Naive thymus-derived CD4-positive, alpha-beta T cell (primary cell): ENCODE measurements at regions not wholly inside any gene's neighbourhood (a gene's known extent, or its start where the extent isn't known, plus 50 kb on each side); places are given as distances from the start of the nearest gene placed in this dataset.
"Not testable (repeated sequence)": the region's sequence is repeated elsewhere in the genome, so short reads cannot be mapped to it uniquely, and the experiment has no call there.

ENCODE experiments used
- ATAC-seq: fragments of 150-1000 bp; cut with Tn5 transposase; 2 replicates; pipeline ENCODE4 v1.10.0; 2021; ENCODE audit warnings: mild to moderate bottlenecking, moderate library complexity
- CTCF ChIA-PET: fragments of 350-600 bp; sonication (Branson Sonifier 250); formaldehyde crosslinking; loops from one replicate; lab custom pipeline; 2021; ENCODE audit warnings: antibody characterized with exemption; lab: Charles Lee
- POLR2A ChIA-PET: fragments of 350-600 bp; sonication (Branson Sonifier 250); formaldehyde crosslinking; loops from one replicate; lab custom pipeline; 2021; ENCODE audit warnings: antibody characterized with exemption, inconsistent platforms; lab: Charles Lee
- DNase-seq, 9 donors: peaks; one replicate each; pipeline versions ENCODE4 v3.0.0 to v3.0.0-alpha.2; 2020 to 2022; ENCODE audit warnings: mixed read lengths in 1 of 9
- H3K27ac ChIP-seq: one replicate; pipeline ENCODE4 v1.7.0; 2013; ENCODE audit warnings: mild to moderate bottlenecking, low read depth, low read length, moderate library complexity
- H3K27me3 ChIP-seq, 2 donors: one replicate each; pipeline ENCODE4 v1.7.0; 2013; ENCODE audit warnings: low read length in 2 of 2, mild to moderate bottlenecking in 2 of 2, moderate library complexity in 2 of 2; ENCODE audit not compliant: control insufficient read depth in 2 of 2, insufficient read depth in 2 of 2
- H3K36me3 ChIP-seq, 3 experiments: 1 replicate in 2 of 3; 2 replicates in 1 of 3; pipeline ENCODE4 v1.7.0; 2013; ENCODE audit warnings: low read length in 3 of 3, mild to moderate bottlenecking in 3 of 3, moderate library complexity in 1 of 3; ENCODE audit not compliant: insufficient read depth in 3 of 3, control insufficient read depth in 2 of 3
- H3K4me1 ChIP-seq, 2 donors: one replicate each; pipeline ENCODE4 v1.7.0; 2013; ENCODE audit warnings: low read length in 2 of 2, mild to moderate bottlenecking in 2 of 2, moderate library complexity in 1 of 2; ENCODE audit not compliant: control insufficient read depth in 2 of 2, insufficient read depth in 2 of 2
- H3K4me3 ChIP-seq: 2 replicates; pipeline ENCODE4 v1.7.0; 2013; ENCODE audit warnings: mild to moderate bottlenecking, low read length
- H3K9me3 ChIP-seq, 3 experiments: 1 replicate in 2 of 3; 2 replicates in 1 of 3; pipeline ENCODE4 v1.7.0; 2013; ENCODE audit warnings: low read length in 3 of 3; ENCODE audit not compliant: control insufficient read depth in 2 of 3
- H3K27ac Mint-ChIP-seq, 9 donors: one replicate each; pipeline ENCODE4 v1.8.0; 2020 to 2022; ENCODE audit warnings: mixed read lengths in 9 of 9, mild to moderate bottlenecking in 8 of 9, moderate library complexity in 5 of 9, inconsistent platforms in 2 of 9
- H3K27me3 Mint-ChIP-seq, 5 donors: one replicate each; pipeline ENCODE4 v1.8.0; 2021 to 2022; ENCODE audit warnings: mixed read lengths in 5 of 5, mild to moderate bottlenecking in 1 of 5
- H3K36me3 Mint-ChIP-seq, 5 donors: one replicate each; pipeline ENCODE4 v1.8.0; 2020 to 2022; ENCODE audit warnings: mixed read lengths in 5 of 5, mild to moderate bottlenecking in 3 of 5, inconsistent platforms in 1 of 5
- H3K4me1 Mint-ChIP-seq, 7 donors: one replicate each; pipeline ENCODE4 v1.8.0; 2020 to 2022; ENCODE audit warnings: mixed read lengths in 7 of 7, mild to moderate bottlenecking in 3 of 7, inconsistent platforms in 1 of 7
- H3K4me3 Mint-ChIP-seq, 10 donors: one replicate each; pipeline ENCODE4 v1.8.0; 2020 to 2022; ENCODE audit warnings: mild to moderate bottlenecking in 10 of 10, mixed read lengths in 10 of 10, moderate library complexity in 6 of 10, inconsistent platforms in 2 of 10
- H3K9me3 Mint-ChIP-seq, 11 donors: one replicate each; pipeline ENCODE4 v1.8.0; 2020 to 2022; ENCODE audit warnings: mixed read lengths in 11 of 11, mild to moderate bottlenecking in 4 of 11, inconsistent platforms in 1 of 11, moderate library complexity in 1 of 11
- intact Hi-C, 2 donors: fragments of 100-400 bp; cut with micrococcal nuclease; formaldehyde crosslinking; loops; one replicate each; pipeline ENCODE4 v1.15.1; 2023

- H3K27me3 ChIP-seq, H3K4me3 ChIP-seq, H3K9me3 Mint-ChIP-seq, H3K4me3 Mint-ChIP-seq, ATAC-seq, H3K36me3 Mint-ChIP-seq, H3K4me1 Mint-ChIP-seq, POLR2A ChIA-PET, DNase-seq, CTCF ChIA-PET, H3K4me1 ChIP-seq, H3K27me3 Mint-ChIP-seq, H3K27ac ChIP-seq, H3K36me3 ChIP-seq, H3K9me3 ChIP-seq, intact Hi-C loops, H3K27ac Mint-ChIP-seq: not testable (repeated sequence)
Observed at GRCh38 chr5:122628714-122629113, 146.2 kb upstream of the SNX2 start.

GRCh38 chr5:122629121-122629677, 145.7 kb upstream of the SNX2 start:
- Mint-ChIP-seq H3K4me1 (no peaks in the 10 kb centered on the region), H3K4me3 (no peak overlapping the region), H3K27me3 (no peaks in the 10 kb centered on the region), H3K36me3 (no peaks in the 10 kb centered on the region), H3K9me3 (peaks cover 0 to 11% (median 0%) of the 10 kb centered on the region in 11 donors), H3K27ac (no peak overlapping the region)
- H3K27ac ChIP-seq = no peak overlapping the region
- no peaks in the 10 kb centered on the region for H3K36me3 ChIP-seq
- no peak overlapping the region for H3K4me3 ChIP-seq
- no peaks in the 10 kb centered on the region for H3K9me3 ChIP-seq
- DNase-seq (no peak), ATAC-seq (no peak)
- ChIA-PET POLR2A (no interaction called here), CTCF (no interaction called here)
- H3K4me1 ChIP-seq = no peaks in the 10 kb centered on the region
- no peaks in the 10 kb centered on the region for H3K27me3 ChIP-seq
- intact Hi-C loops = no loop called here

DNA sequence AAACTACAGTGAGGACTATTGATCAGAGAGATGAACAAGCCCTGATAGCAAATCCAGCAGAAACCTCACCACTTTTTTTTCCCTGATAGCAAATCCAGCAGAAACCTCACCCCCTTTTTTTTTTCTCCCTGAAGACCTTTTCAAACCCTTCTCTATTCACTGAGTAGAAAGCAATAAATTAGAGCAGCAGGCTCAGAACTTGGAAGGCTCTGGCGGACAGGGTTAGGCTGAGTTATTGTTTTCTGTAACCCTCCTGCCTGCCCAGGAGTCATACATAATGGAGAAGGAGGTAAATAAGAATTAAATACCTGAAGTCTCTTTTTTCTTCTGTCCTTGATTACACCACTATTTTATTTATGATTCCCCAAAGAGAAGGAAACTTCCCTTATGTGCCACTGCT, 136.3 kb upstream of the SNX2 start:
- peaks cover 0 to 11% (median 3%) of the 10 kb centered on the region in 11 donors for H3K9me3 Mint-ChIP-seq
- intact Hi-C loops = no loop called here
- Histone ChIP-seq H3K9me3 (no peaks in the 10 kb centered on the region), H3K4me1 (no peaks in the 10 kb centered on the region), H3K4me3 (no peak overlapping the region), H3K27me3 (no peaks in the 10 kb centered on the region), H3K27ac (no peak overlapping the region), H3K36me3 (no peaks in the 10 kb centered on the region)
- CTCF ChIA-PET = no interaction called here
- H3K4me1 Mint-ChIP-seq = no peaks in the 10 kb centered on the region
- no peak overlapping the region for H3K4me3 Mint-ChIP-seq
- peaks cover 0 to 20% (median 16%) of the 10 kb centered on the region in 5 donors for H3K27me3 Mint-ChIP-seq
- POLR2A ChIA-PET = no interaction called here
- no peak overlapping the region for H3K27ac Mint-ChIP-seq
- ATAC-seq (no peak), DNase-seq (no peak)
- H3K36me3 Mint-ChIP-seq = no peaks in the 10 kb centered on the region

- H3K4me1 Mint-ChIP-seq = no peaks in the 10 kb centered on the region
- Histone ChIP-seq H3K4me1 (no peaks in the 10 kb centered on the region), H3K27ac (no peak overlapping the region), H3K9me3 (no peaks in the 10 kb centered on the region), H3K27me3 (no peaks in the 10 kb centered on the region), H3K4me3 (no peak overlapping the region), H3K36me3 (no peaks in the 10 kb centered on the region)
- no peak for ATAC-seq
- no peaks in the 10 kb centered on the region for H3K36me3 Mint-ChIP-seq
- no peak overlapping the region for H3K27ac Mint-ChIP-seq
- intact Hi-C loops = no loop called here
- H3K9me3 Mint-ChIP-seq = peaks cover 0 to 9% (median 4%) of the 10 kb centered on the region in 11 donors
- POLR2A ChIA-PET = no interaction called here
- CTCF ChIA-PET = no interaction called here
- no peak overlapping the region for H3K4me3 Mint-ChIP-seq
- peaks cover 0 to 21% (median 20%) of the 10 kb centered on the region in 5 donors for H3K27me3 Mint-ChIP-seq
- DNase-seq = no peak
Observed at GRCh38 chr5:122639033-122639432, 135.8 kb upstream of the SNX2 start.

- Histone ChIP-seq H3K4me3 (no peak overlapping the region), H3K27ac (no peak overlapping the region), H3K9me3 (no peaks in the 10 kb centered on the region), H3K36me3 (no peaks in the 10 kb centered on the region), H3K27me3 (no peaks in the 10 kb centered on the region), H3K4me1 (no peaks in the 10 kb centered on the region)
- H3K9me3 Mint-ChIP-seq = peaks cover 0 to 8% (median 4%) of the 10 kb centered on the region in 11 donors
- H3K36me3 Mint-ChIP-seq = no peaks in the 10 kb centered on the region
- POLR2A ChIA-PET = no interaction called here
- H3K4me1 Mint-ChIP-seq = no peaks in the 10 kb centered on the region
- peaks cover 0 to 23% (median 20%) of the 10 kb centered on the region in 5 donors for H3K27me3 Mint-ChIP-seq
- CTCF ChIA-PET = interaction anchor here (0.7 kb wide), 1 partner anchor 529 kb away, joined by 3 read pairs; no protein-coding TSS in a partner anchor
- ATAC-seq (no peak), DNase-seq (no peak)
- intact Hi-C loops = no loop called here
- H3K27ac Mint-ChIP-seq = no peak overlapping the region
- no peak overlapping the region for H3K4me3 Mint-ChIP-seq
Observed at GRCh38 chr5:122639864-122640263, 135.0 kb upstream of the SNX2 start.

DNA sequence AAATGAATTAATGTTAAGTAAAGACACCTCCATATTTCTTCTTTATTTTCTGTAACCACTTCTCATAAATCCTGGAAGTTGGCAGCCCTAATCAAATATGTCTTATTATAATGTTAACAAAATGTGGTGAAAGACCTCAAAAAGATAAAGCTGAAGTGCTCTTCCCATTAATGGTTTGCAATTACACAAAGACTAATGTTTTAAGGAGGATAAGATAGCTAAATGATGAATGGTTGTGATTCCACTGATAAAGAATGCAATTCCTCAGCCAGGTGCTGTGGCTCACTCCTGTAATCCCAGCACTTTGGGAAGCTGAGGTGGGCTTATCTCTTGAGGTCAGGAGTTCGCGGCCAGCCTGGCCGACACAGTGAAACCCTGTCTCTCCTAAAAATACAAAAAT, 125.8 kb upstream of the SNX2 start:
- Histone ChIP-seq H3K4me1 (no peaks in the 10 kb centered on the region), H3K27ac (no peak overlapping the region), H3K9me3 (no peaks in the 10 kb centered on the region), H3K27me3 (no peaks in the 10 kb centered on the region), H3K4me3 (no peak overlapping the region), H3K36me3 (no peaks in the 10 kb centered on the region)
- ChIA-PET CTCF (no interaction called here), POLR2A (no interaction called here)
- H3K4me1 Mint-ChIP-seq = no peaks in the 10 kb centered on the region
- DNase-seq (no peak), ATAC-seq (no peak)
- peaks cover 0 to 13% (median 7%) of the 10 kb centered on the region in 5 donors for H3K27me3 Mint-ChIP-seq
- H3K36me3 Mint-ChIP-seq = no peaks in the 10 kb centered on the region
- no peak overlapping the region for H3K4me3 Mint-ChIP-seq
- H3K9me3 Mint-ChIP-seq = peaks cover 0 to 2% (median 0%) of the 10 kb centered on the region in 11 donors
- no peak overlapping the region for H3K27ac Mint-ChIP-seq
- intact Hi-C loops = no loop called here
